Progenitor cell of endocrine pancreas (in vitro differentiated cells): ENCODE measurements at regions not wholly inside any gene's neighbourhood (a gene's known extent, or its start where the extent isn't known, plus 50 kb on each side); places are given as distances from the start of the nearest gene placed in this dataset.

ENCODE experiments used
- DNase-seq: peaks from one replicate; pipeline ENCODE4 v3.0.0; 2021; ENCODE audit warnings: low spot score; ENCODE audit not compliant: unreplicated experiment
- H3K27ac Mint-ChIP-seq: 2 replicates; pipeline ENCODE4 v1.8.0; 2021; ENCODE audit warnings: mild to moderate bottlenecking, moderate library complexity, mixed read lengths
- H3K27me3 Mint-ChIP-seq: 2 replicates; pipeline ENCODE4 v1.8.0; 2021; ENCODE audit warnings: mixed read lengths
- H3K36me3 Mint-ChIP-seq: 2 replicates; pipeline ENCODE4 v1.8.0; 2022; ENCODE audit warnings: mixed read lengths; ENCODE audit not compliant: insufficient read depth
- H3K4me1 Mint-ChIP-seq: 2 replicates; pipeline ENCODE4 v1.8.0; 2021; ENCODE audit warnings: low read depth, mixed read lengths
- H3K4me3 Mint-ChIP-seq: 2 replicates; pipeline ENCODE4 v1.8.0; 2021; ENCODE audit warnings: low read depth, mild to moderate bottlenecking, moderate library complexity, mixed read lengths
- H3K9me3 Mint-ChIP-seq: 2 replicates; pipeline ENCODE4 v1.8.0; 2021; ENCODE audit warnings: low read depth, mixed read lengths
- CTCF ChIP-seq: fragments of 200-600 bp; sonication (generic); IDR thresholded peaks from one replicate; pipeline ENCODE4 v1.5.0; 2021; ENCODE audit warnings: antibody characterized with exemption, mild to moderate bottlenecking; ENCODE audit not compliant: unreplicated experiment

- no peak overlapping the region for H3K27ac Mint-ChIP-seq
- H3K36me3 Mint-ChIP-seq: no peaks in the 10 kb centered on the region
- no peak overlapping the region for H3K4me3 Mint-ChIP-seq
- H3K9me3 Mint-ChIP-seq: peaks cover 5% of the 10 kb centered on the region
- TF ChIP-seq CTCF: no peak
- H3K27me3 Mint-ChIP-seq: no peaks in the 10 kb centered on the region
- no peak for DNase-seq
- no peaks in the 10 kb centered on the region for H3K4me1 Mint-ChIP-seq
Measured at GRCh38 chrX:97787311-97787710, 903.6 kb downstream of the RPA4 start.

- TF ChIP-seq CTCF: no peak
- H3K27me3 Mint-ChIP-seq: no peaks in the 10 kb centered on the region
Measured at GRCh38 chrX:97787849-97788248, 904.1 kb downstream of the RPA4 start.

GRCh38 chrX:97790850-97791249 lies 907.1 kb downstream of the RPA4 start:
- Mint-ChIP-seq H3K36me3 (no peaks in the 10 kb centered on the region), H3K4me1 (no peaks in the 10 kb centered on the region), H3K27me3 (no peaks in the 10 kb centered on the region), H3K27ac (no peak overlapping the region), H3K4me3 (no peak overlapping the region), H3K9me3 (no peaks in the 10 kb centered on the region)
- no peak for DNase-seq
- no peak for TF ChIP-seq CTCF

More at GRCh38 chrX:97787849-97788248, 904.1 kb downstream of the RPA4 start:
- Mint-ChIP-seq H3K4me1 (no peaks in the 10 kb centered on the region), H3K9me3 (peaks cover 5% of the 10 kb centered on the region), H3K36me3 (no peaks in the 10 kb centered on the region), H3K27ac (no peak overlapping the region), H3K4me3 (no peak overlapping the region)
- no peak for DNase-seq

- Mint-ChIP-seq H3K27ac (no peak overlapping the region), H3K4me1 (no peaks in the 10 kb centered on the region), H3K4me3 (no peak overlapping the region), H3K36me3 (no peaks in the 10 kb centered on the region), H3K9me3 (peaks cover 15% of the 10 kb centered on the region), H3K27me3 (no peaks in the 10 kb centered on the region)
- DNase-seq: no peak
- TF ChIP-seq CTCF: no peak
Measured at GRCh38 chrX:97797076-97797475, 913.4 kb downstream of the RPA4 start.

- DNase-seq: no peak
- H3K36me3 Mint-ChIP-seq: no peaks in the 10 kb centered on the region
- H3K4me1 Mint-ChIP-seq: no peaks in the 10 kb centered on the region
- H3K27me3 Mint-ChIP-seq: no peaks in the 10 kb centered on the region
- no peak overlapping the region for H3K27ac Mint-ChIP-seq
- TF ChIP-seq CTCF: no peak
- H3K4me3 Mint-ChIP-seq: no peak overlapping the region
- H3K9me3 Mint-ChIP-seq: peaks cover 27% of the 10 kb centered on the region
Measured at GRCh38 chrX:97806238-97806637, 922.5 kb downstream of the RPA4 start.

- Mint-ChIP-seq H3K36me3 (no peaks in the 10 kb centered on the region), H3K9me3 (peaks cover 22% of the 10 kb centered on the region), H3K27me3 (no peaks in the 10 kb centered on the region), H3K4me3 (no peak overlapping the region), H3K27ac (no peak overlapping the region), H3K4me1 (no peaks in the 10 kb centered on the region)
- no peak for TF ChIP-seq CTCF
- no peak for DNase-seq
Measured at GRCh38 chrX:97806946-97807345, 923.2 kb downstream of the RPA4 start.
